ENCODE measurements at regions not wholly inside any gene's neighbourhood (a gene's known extent, or its start where the extent isn't known, plus 50 kb on each side); places are given as distances from the start of the nearest gene placed in this dataset.

- Mint-ChIP-seq H3K27me3 (ENCODE audit: insufficient read depth, low read depth, poor library complexity) (peaks cover 3% of the 10 kb centered on the region), H3K36me3 (ENCODE audit: low read depth) (no peaks in the 10 kb centered on the region), H3K4me1 (peaks cover 32% of the 10 kb centered on the region), H3K27ac (no peak overlapping the region), H3K4me3 (no peak overlapping the region), H3K9me3 (no peaks in the 10 kb centered on the region)
- Histone ChIP-seq H3K4me3 (no peak overlapping the region), H3K36me3 (ENCODE audit: insufficient read depth) (no peaks in the 10 kb centered on the region), H3K79me2 (replicated peaks; ENCODE audit: insufficient read depth) (no peaks in the 10 kb centered on the region), H3K27me3 (ENCODE audit: insufficient read depth) (peaks cover 16% of the 10 kb centered on the region), H3K4me1 (ENCODE audit: insufficient read depth) (peaks cover 29% of the 10 kb centered on the region), H4K20me1 (replicated peaks; ENCODE audit: insufficient read depth) (no peaks in the 10 kb centered on the region), H3K4me2 (peak overlapping the region; percentile 27; the same call in 1 of the 2 replicates), H3K9me2 (ENCODE audit: insufficient read depth) (no peaks in the 10 kb centered on the region), H3F3A (replicated peaks; ENCODE audit: low read depth) (no peaks in the 10 kb centered on the region), H2AFZ (no peak overlapping the region), H3K27ac (ENCODE audit: low read depth) (no peak overlapping the region)
- TF ChIP-seq ZNF331 (CRISPR knock-in tag; IDR thresholded peaks at IDR 0.05; ENCODE audit: low read depth) (no peak), EZH2 (IDR thresholded peaks at IDR 0.05; ENCODE audit: low read depth, unreplicated experiment) (no peak), ZNF114 (CRISPR knock-in tag; IDR thresholded peaks at IDR 0.05) (no peak), EZH2phosphoT487 (IDR thresholded peaks at IDR 0.05; ENCODE audit: unreplicated experiment) (no peak), STAT1 (IDR thresholded peaks at IDR 0.05; ENCODE audit: unreplicated experiment) (no peak), CREB1 (CRISPR knock-in tag; IDR thresholded peaks at IDR 0.05; ENCODE audit: low read depth) (no peak), POLR2AphosphoS5 (IDR thresholded peaks at IDR 0.05; ENCODE audit: low read depth) (no peak), REST (IDR thresholded peaks at IDR 0.05; ENCODE audit: unreplicated experiment) (no peak), CTCF (conservative IDR thresholded peaks at IDR 0.05; ENCODE audit: low read depth in 2 of 2) (no peak), NANOG (IDR thresholded peaks at IDR 0.05; ENCODE audit: borderline replicate concordance) (no peak), JUNB (IDR thresholded peaks at IDR 0.05; ENCODE audit: unreplicated experiment) (no peak), ETS1 (IDR thresholded peaks at IDR 0.05) (no peak)
- TF ChIP-seq, protein P1, sequence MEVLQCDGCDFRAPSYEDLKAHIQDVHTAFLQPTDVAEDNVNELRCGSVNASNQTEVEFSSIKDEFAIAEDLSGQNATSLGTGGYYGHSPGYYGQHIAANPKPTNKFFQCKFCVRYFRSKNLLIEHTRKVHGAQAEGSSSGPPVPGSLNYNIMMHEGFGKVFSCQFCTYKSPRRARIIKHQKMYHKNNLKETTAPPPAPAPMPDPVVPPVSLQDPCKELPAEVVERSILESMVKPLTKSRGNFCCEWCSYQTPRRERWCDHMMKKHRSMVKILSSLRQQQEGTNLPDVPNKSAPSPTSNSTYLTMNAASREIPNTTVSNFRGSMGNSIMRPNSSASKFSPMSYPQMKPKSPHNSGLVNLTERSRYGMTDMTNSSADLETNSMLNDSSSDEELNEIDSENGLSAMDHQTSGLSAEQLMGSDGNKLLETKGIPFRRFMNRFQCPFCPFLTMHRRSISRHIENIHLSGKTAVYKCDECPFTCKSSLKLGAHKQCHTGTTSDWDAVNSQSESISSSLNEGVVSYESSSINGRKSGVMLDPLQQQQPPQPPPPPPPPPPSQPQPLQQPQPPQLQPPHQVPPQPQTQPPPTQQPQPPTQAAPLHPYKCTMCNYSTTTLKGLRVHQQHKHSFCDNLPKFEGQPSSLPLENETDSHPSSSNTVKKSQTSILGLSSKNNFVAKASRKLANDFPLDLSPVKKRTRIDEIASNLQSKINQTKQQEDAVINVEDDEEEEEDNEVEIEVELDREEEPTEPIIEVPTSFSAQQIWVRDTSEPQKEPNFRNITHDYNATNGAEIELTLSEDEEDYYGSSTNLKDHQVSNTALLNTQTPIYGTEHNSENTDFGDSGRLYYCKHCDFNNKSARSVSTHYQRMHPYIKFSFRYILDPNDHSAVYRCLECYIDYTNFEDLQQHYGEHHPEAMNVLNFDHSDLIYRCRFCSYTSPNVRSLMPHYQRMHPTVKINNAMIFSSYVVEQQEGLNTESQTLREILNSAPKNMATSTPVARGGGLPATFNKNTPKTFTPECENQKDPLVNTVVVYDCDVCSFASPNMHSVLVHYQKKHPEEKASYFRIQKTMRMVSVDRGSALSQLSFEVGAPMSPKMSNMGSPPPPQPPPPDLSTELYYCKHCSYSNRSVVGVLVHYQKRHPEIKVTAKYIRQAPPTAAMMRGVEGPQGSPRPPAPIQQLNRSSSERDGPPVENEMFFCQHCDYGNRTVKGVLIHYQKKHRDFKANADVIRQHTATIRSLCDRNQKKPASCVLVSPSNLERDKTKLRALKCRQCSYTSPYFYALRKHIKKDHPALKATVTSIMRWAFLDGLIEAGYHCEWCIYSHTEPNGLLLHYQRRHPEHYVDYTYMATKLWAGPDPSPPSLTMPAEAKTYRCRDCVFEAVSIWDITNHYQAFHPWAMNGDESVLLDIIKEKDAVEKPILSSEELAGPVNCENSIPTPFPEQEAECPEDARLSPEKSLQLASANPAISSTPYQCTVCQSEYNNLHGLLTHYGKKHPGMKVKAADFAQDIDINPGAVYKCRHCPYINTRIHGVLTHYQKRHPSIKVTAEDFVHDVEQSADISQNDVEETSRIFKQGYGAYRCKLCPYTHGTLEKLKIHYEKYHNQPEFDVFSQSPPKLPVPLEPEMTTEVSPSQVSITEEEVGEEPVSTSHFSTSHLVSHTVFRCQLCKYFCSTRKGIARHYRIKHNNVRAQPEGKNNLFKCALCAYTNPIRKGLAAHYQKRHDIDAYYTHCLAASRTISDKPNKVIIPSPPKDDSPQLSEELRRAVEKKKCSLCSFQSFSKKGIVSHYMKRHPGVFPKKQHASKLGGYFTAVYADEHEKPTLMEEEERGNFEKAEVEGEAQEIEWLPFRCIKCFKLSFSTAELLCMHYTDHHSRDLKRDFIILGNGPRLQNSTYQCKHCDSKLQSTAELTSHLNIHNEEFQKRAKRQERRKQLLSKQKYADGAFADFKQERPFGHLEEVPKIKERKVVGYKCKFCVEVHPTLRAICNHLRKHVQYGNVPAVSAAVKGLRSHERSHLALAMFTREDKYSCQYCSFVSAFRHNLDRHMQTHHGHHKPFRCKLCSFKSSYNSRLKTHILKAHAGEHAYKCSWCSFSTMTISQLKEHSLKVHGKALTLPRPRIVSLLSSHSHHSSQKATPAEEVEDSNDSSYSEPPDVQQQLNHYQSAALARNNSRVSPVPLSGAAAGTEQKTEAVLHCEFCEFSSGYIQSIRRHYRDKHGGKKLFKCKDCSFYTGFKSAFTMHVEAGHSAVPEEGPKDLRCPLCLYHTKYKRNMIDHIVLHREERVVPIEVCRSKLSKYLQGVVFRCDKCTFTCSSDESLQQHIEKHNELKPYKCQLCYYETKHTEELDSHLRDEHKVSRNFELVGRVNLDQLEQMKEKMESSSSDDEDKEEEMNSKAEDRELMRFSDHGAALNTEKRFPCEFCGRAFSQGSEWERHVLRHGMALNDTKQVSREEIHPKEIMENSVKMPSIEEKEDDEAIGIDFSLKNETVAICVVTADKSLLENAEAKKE (CRISPR knock-in tag; IDR thresholded peaks at IDR 0.05): no peak
- no peak for ATAC-seq
- no peak for DNase-seq (ENCODE audit: low spot score)
These were observed 366.9 kb upstream of the GALNT5 start for GRCh38 chr2:156890529-156891148.
